ENCODE measurements at regions not wholly inside any gene's neighbourhood (a gene's known extent, or its start where the extent isn't known, plus 50 kb on each side); places are given as distances from the start of the nearest gene placed in this dataset.

- Histone ChIP-seq H2AK5ac (ENCODE audit: insufficient read length, low read length) (no peak overlapping the region), H2BK15ac (ENCODE audit: low read depth, low read length) (no peak overlapping the region), H3K79me1 (ENCODE audit: insufficient read depth, low read depth, low read length, poor library complexity, severe bottlenecking) (no peaks in the 10 kb centered on the region), H3K27me3 (ENCODE audit: insufficient read depth, low read length) (no peaks in the 10 kb centered on the region), H3K79me2 (ENCODE audit: insufficient read depth, low read length) (0 out of 2 replicates have a peak, but pooled peaks cover 2% of the 10 kb centered on the region), H3K27ac (ENCODE audit: insufficient read length, low read depth, low read length) (no peak overlapping the region), H3T11ph (ENCODE audit: low read length) (no peak overlapping the region), H2AFZ (ENCODE audit: low read length) (no peak overlapping the region), H4K5ac (ENCODE audit: insufficient read length, low read depth, low read length) (no peak overlapping the region), H3K23me2 (ENCODE audit: insufficient read length, low read depth, low read length, poor library complexity, severe bottlenecking) (no peaks in the 10 kb centered on the region), H3K4ac (ENCODE audit: low read depth, low read length) (no peak overlapping the region), H4K91ac (ENCODE audit: insufficient read length, low read depth, low read length) (no peak overlapping the region), H4K8ac (replicated peaks; ENCODE audit: insufficient read length, low read depth, low read length) (no peak overlapping the region), H2BK120ac (ENCODE audit: low read depth, low read length, poor library complexity, severe bottlenecking) (no peak overlapping the region), H3K4me1 (ENCODE audit: insufficient read depth, low read length) (no peaks in the 10 kb centered on the region), H2BK20ac (ENCODE audit: low read depth, low read length, poor library complexity, severe bottlenecking) (no peak overlapping the region), H2BK12ac (ENCODE audit: insufficient read length, low read depth, low read length) (no peak overlapping the region), H3K4me2 (ENCODE audit: insufficient read depth, insufficient read length, low read length) (no peak overlapping the region), H3K56ac (ENCODE audit: insufficient read length, low read depth, low read length) (no peak overlapping the region), H3K18ac (ENCODE audit: insufficient read length, low read depth, low read length) (no peak overlapping the region), H3K9ac (ENCODE audit: extremely low read depth, insufficient read length, low read length) (no peak overlapping the region), H3K9me3 (ENCODE audit: control insufficient read depth, low read depth, low read length) (no peaks in the 10 kb centered on the region), H2BK5ac (ENCODE audit: insufficient read length, low read length) (no peak overlapping the region), H3K23ac (ENCODE audit: insufficient read length, low read depth, low read length) (no peak overlapping the region), H4K20me1 (ENCODE audit: control insufficient read depth, insufficient read depth, insufficient read length) (no peaks in the 10 kb centered on the region), H3K14ac (ENCODE audit: insufficient read depth, low read length) (no peak overlapping the region)
- Mint-ChIP-seq H3K27me3 (ENCODE audit: low read depth) (no peaks in the 10 kb centered on the region), H3K36me3 (ENCODE audit: insufficient read depth in 1 of 3, low read depth in 3 of 3) (no peaks in the 10 kb centered on the region; a peak in 3 of 7 replicates), H3K27ac (0 out of 7 replicates have a peak overlapping the region, but pooled peaks of 1 of the 3 experiments have one; percentile 52), H3K4me1 (no peaks in the 10 kb centered on the region), H3K9me3 (no peaks in the 10 kb centered on the region), H3K4me3 (no peak overlapping the region)
- DNase-seq: no peak
- no peak for TF ChIP-seq CTCF (conservative IDR thresholded peaks at IDR 0.05)
Observed at GRCh38 chr12:16415155-16415554, 67.7 kb downstream of the MGST1 start.
